GM23248 (cell line): ENCODE measurements at regions not wholly inside any gene's neighbourhood (a gene's known extent, or its start where the extent isn't known, plus 50 kb on each side); places are given as distances from the start of the nearest gene placed in this dataset.

ENCODE experiments used
- DNase-seq: peaks from one replicate; pipeline ENCODE4 v3.0.0-alpha.2; 2015
- H2AFZ ChIP-seq: fragments of 200-600 bp; sonication (generic); 2 replicates; pipeline ENCODE4 v1.6.1; 2016; ENCODE audit warnings: antibody characterized with exemption
- H3F3A ChIP-seq: fragments of 200-600 bp; sonication (generic); 2 replicates; pipeline ENCODE4 v1.6.1; 2016; ENCODE audit warnings: mild to moderate bottlenecking, antibody characterized with exemption, mixed run types; ENCODE audit not compliant: insufficient read depth
- H3K27ac ChIP-seq: fragments of 200-600 bp; sonication (generic); 2 replicates; pipeline ENCODE4 v1.5.1; 2016; ENCODE audit warnings: mild to moderate bottlenecking
- H3K27me3 ChIP-seq: fragments of 200-600 bp; sonication (generic); replicated peaks from 2 replicates; pipeline ENCODE4 v1.6.1; 2016; ENCODE audit warnings: mild to moderate bottlenecking; ENCODE audit not compliant: insufficient read depth
- H3K36me3 ChIP-seq: fragments of 200-600 bp; sonication (generic); 2 replicates; pipeline ENCODE4 v1.6.1; 2016; ENCODE audit warnings: low read depth, mild to moderate bottlenecking
- H3K4me1 ChIP-seq: fragments of 200-600 bp; sonication (generic); 2 replicates; pipeline ENCODE4 v1.6.1; 2016; ENCODE audit warnings: mild to moderate bottlenecking; ENCODE audit not compliant: insufficient read depth
- H3K4me2 ChIP-seq: fragments of 200-600 bp; sonication (generic); one replicate; pipeline ENCODE4 v1.6.1; 2016; ENCODE audit warnings: mild to moderate bottlenecking; ENCODE audit not compliant: unreplicated experiment
- H3K4me3 ChIP-seq: fragments of 200-600 bp; sonication (generic); 2 replicates; pipeline ENCODE4 v1.5.1; 2016; ENCODE audit warnings: mild to moderate bottlenecking
- H3K79me2 ChIP-seq: fragments of 200-600 bp; sonication (generic); 2 replicates; pipeline ENCODE4 v1.6.1; 2016; ENCODE audit warnings: mild to moderate bottlenecking; ENCODE audit not compliant: insufficient read depth
- H3K9ac ChIP-seq: fragments of 200-600 bp; sonication (generic); 2 replicates; pipeline ENCODE4 v1.6.1; 2016; ENCODE audit warnings: mild to moderate bottlenecking
- H3K9me2 ChIP-seq: fragments of 200-600 bp; sonication (generic); 2 replicates; pipeline ENCODE4 v1.6.1; 2016; ENCODE audit warnings: mixed run types, mild to moderate bottlenecking, moderate library complexity; ENCODE audit not compliant: insufficient read depth
- H3K9me3 ChIP-seq: fragments of 200-600 bp; sonication (generic); one replicate; pipeline ENCODE4 v1.6.1; 2017; ENCODE audit warnings: low read depth
- H4K20me1 ChIP-seq: fragments of 200-600 bp; sonication (generic); 2 replicates; pipeline ENCODE4 v1.6.0; 2016; ENCODE audit not compliant: insufficient read depth
- EZH2 ChIP-seq: fragments of 200-600 bp; sonication (generic); IDR thresholded peaks from 2 replicates; pipeline ENCODE4 v1.6.1; 2018; ENCODE audit warnings: antibody characterized with exemption, mild to moderate bottlenecking; ENCODE audit not compliant: insufficient read depth, poor library complexity, severe bottlenecking
- EZH2phosphoT487 ChIP-seq: fragments of 200-600 bp; sonication (generic); IDR thresholded peaks from 2 replicates; pipeline ENCODE4 v1.6.1; 2018; ENCODE audit warnings: antibody characterized with exemption, moderate library complexity, mild to moderate bottlenecking, low read depth; ENCODE audit not compliant: insufficient read depth
- WGBS, 2 experiments: methylation state at CpG; one replicate each; pipeline ENCODE4 v1.1.6; 2015 to 2017; ENCODE audit warnings: low lambda C conversion rate in 2 of 2, low coverage in 1 of 2; ENCODE audit errors: missing lambda C conversion rate in 2 of 2; 5-methylcytosine and 5-hydroxymethylcytosine counted together
- in situ Hi-C: fragments of 300-500 bp; cut with MboI; formaldehyde crosslinking; loops from 2 replicates; pipeline ENCODE4 v1.15.0; 2020

DNA sequence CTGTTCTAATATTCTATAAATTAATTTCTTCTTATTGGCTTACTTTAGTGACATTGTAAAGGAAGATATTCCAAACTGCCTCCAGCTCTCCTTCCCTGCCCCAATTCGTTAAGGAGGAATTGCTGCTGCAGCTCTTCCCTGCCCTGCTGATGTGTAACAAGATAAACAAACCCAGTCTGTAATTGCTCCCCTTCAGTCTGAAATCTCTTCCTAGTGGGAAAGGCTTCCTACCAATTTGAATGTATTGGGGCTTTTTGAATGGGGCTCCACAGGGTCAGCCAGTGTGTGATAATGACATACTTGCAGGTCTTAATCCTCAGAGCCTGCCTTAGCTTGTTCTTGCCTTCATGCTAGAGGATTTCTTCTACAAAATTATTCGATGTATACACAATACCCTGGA is 849.9 kb upstream of the GHITM start:
- no peak overlapping the region for H3K9ac ChIP-seq
- H2AFZ ChIP-seq: no peak overlapping the region
- no peaks in the 10 kb centered on the region for H3K4me1 ChIP-seq
- no peak overlapping the region for H3K27ac ChIP-seq
- no peaks in the 10 kb centered on the region for H3K79me2 ChIP-seq
- H3F3A ChIP-seq: no peaks in the 10 kb centered on the region
- H3K27me3 ChIP-seq: no peaks in the 10 kb centered on the region
- in situ Hi-C loops: no loop called here
- H3K9me2 ChIP-seq: no peaks in the 10 kb centered on the region
- no peaks in the 10 kb centered on the region for H3K36me3 ChIP-seq
- TF ChIP-seq EZH2 (no peak), EZH2phosphoT487 (no peak)
- no peak overlapping the region for H3K4me2 ChIP-seq
- H3K4me3 ChIP-seq: no peak overlapping the region
- 0 to 2% methylated on average over 2 of the region's 2 CpGs for WGBS, 2 experiments
- H4K20me1 ChIP-seq: no peaks in the 10 kb centered on the region
- DNase-seq: no peak
- no peaks in the 10 kb centered on the region for H3K9me3 ChIP-seq

DNA sequence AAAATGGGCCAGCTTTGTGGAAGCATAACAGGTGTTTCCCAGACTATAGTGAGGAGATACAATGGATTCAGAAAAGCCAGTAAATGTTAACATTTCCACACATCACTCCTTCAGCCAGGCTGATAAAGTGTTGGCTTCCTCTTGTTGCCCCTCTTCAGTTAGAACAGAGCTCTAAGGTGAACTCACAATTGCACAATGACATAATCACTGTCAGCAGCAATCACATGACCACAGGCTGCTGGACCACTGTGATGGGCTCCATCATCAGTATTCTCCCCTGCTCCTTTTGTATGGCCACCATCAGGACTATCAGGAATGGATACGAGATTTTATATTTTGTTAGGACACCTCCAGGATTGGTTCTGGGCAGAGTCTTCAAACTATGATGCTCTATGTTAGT is 849.4 kb upstream of the GHITM start:
- Histone ChIP-seq H3K4me1 (no peaks in the 10 kb centered on the region), H4K20me1 (no peaks in the 10 kb centered on the region), H3K36me3 (no peaks in the 10 kb centered on the region), H2AFZ (no peak overlapping the region), H3K27me3 (no peaks in the 10 kb centered on the region), H3K4me2 (no peak overlapping the region), H3K27ac (no peak overlapping the region), H3K9ac (no peak overlapping the region), H3F3A (no peaks in the 10 kb centered on the region), H3K79me2 (no peaks in the 10 kb centered on the region), H3K4me3 (no peak overlapping the region), H3K9me2 (no peaks in the 10 kb centered on the region), H3K9me3 (no peaks in the 10 kb centered on the region)
- TF ChIP-seq EZH2phosphoT487: no peak
- TF ChIP-seq EZH2: no peak
- no peak for DNase-seq
- in situ Hi-C loops: no loop called here
- 7 to 9% methylated on average over 1 of the region's 1 CpG for WGBS, 2 experiments

DNA sequence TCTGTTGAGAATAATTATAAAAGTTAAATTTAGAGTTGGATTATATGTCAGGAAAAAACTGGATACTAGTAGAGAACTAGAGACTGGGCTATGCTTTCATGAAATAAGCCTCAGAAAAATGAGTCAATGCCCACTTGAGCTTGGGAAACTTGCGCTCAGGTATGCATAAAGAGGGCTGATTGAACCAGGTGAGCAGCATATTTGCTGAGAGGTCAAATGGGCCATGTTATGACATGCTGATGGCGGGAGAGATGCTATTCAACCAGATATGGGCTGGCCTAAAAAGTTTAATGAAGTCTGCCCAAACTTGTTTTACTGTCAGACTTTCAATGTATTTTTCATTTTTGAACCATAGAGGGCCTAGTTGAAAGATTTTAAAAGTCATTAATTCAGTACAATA is 837.6 kb upstream of the GHITM start:
- Histone ChIP-seq H3K9me2 (no peaks in the 10 kb centered on the region), H3K27ac (no peak overlapping the region), H3K4me3 (no peak overlapping the region), H3K9ac (no peak overlapping the region), H3K4me2 (no peak overlapping the region), H4K20me1 (no peaks in the 10 kb centered on the region), H3K27me3 (no peaks in the 10 kb centered on the region), H2AFZ (no peak overlapping the region), H3K9me3 (no peaks in the 10 kb centered on the region), H3K79me2 (no peaks in the 10 kb centered on the region), H3K4me1 (no peaks in the 10 kb centered on the region), H3F3A (no peaks in the 10 kb centered on the region), H3K36me3 (no peaks in the 10 kb centered on the region)
- DNase-seq: no peak
- TF ChIP-seq EZH2phosphoT487: no peak
- TF ChIP-seq EZH2: no peak
- 14 to 15% methylated on average over 2 of the region's 2 CpGs for WGBS, 2 experiments
- in situ Hi-C loops: no loop called here

DNA sequence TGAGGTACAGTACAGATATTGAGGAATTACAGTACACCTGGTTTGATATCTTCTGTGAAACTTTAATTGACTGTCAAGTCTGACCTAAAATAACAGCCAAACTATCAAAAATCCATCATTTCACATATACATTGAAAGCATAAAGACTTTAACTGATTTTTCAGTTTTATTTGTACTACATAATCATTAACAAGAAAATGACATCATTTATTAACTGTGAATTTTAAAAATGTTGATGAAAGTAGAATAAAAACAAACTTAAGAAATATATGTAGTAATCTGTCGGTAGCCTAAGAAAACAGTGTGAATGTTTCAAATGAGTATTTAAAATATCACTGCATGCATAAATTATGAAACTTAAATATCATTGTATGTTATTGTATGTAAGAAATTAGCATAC is 836.7 kb upstream of the GHITM start:
- no peaks in the 10 kb centered on the region for H3K9me2 ChIP-seq
- no peaks in the 10 kb centered on the region for H4K20me1 ChIP-seq
- H3K27me3 ChIP-seq: no peaks in the 10 kb centered on the region
- no peaks in the 10 kb centered on the region for H3K4me1 ChIP-seq
- no peak overlapping the region for H3K4me2 ChIP-seq
- 38 to 41% methylated on average over 1 of the region's 1 CpG for WGBS, 2 experiments
- no peaks in the 10 kb centered on the region for H3K36me3 ChIP-seq
- no peak overlapping the region for H3K27ac ChIP-seq
- H3K9me3 ChIP-seq: no peaks in the 10 kb centered on the region
- TF ChIP-seq EZH2: no peak
- no peak for TF ChIP-seq EZH2phosphoT487
- in situ Hi-C loops: no loop called here
- H2AFZ ChIP-seq: no peak overlapping the region
- no peaks in the 10 kb centered on the region for H3K79me2 ChIP-seq
- no peak overlapping the region for H3K9ac ChIP-seq
- DNase-seq: no peak
- no peaks in the 10 kb centered on the region for H3F3A ChIP-seq
- no peak overlapping the region for H3K4me3 ChIP-seq

DNA sequence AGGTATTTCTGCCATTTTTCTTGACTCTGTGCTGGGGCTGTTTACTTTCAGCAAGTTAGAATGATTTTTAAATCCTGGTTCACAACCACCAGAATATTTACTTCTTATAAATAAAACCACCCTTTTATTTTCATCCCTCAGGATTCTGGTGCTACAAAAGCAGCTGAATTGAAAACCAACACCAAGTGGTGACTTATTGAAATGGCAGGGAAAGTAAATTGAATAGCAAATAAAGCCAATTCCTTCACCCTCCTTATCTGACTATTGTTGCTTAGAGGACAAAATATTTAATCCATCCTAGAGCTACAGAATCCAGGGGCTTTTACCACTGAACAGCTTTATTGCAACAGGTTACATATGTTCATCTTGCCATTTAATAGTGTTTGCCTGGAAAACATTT is 828.6 kb upstream of the GHITM start:
- H3K36me3 ChIP-seq: no peaks in the 10 kb centered on the region
- no peak for DNase-seq
- no peak overlapping the region for H3K27ac ChIP-seq
- TF ChIP-seq EZH2 (no peak), EZH2phosphoT487 (no peak)
- no peaks in the 10 kb centered on the region for H3K4me1 ChIP-seq
- H3K9me2 ChIP-seq: no peaks in the 10 kb centered on the region
- no peaks in the 10 kb centered on the region for H3K27me3 ChIP-seq
- in situ Hi-C loops: no loop called here
- H3K79me2 ChIP-seq: no peaks in the 10 kb centered on the region
- H3F3A ChIP-seq: no peaks in the 10 kb centered on the region
- no peak overlapping the region for H3K4me2 ChIP-seq
- no peaks in the 10 kb centered on the region for H4K20me1 ChIP-seq
- no peak overlapping the region for H3K9ac ChIP-seq
- no peak overlapping the region for H2AFZ ChIP-seq
- H3K4me3 ChIP-seq: no peak overlapping the region
- H3K9me3 ChIP-seq: no peaks in the 10 kb centered on the region
